GM21529 (cell line): ENCODE measurements at regions not wholly inside any gene's neighbourhood (a gene's known extent, or its start where the extent isn't known, plus 50 kb on each side); places are given as distances from the start of the nearest gene placed in this dataset.
"Not testable (repeated sequence)": the region's sequence is repeated elsewhere in the genome, so short reads cannot be mapped to it uniquely, and the experiment has no call there.

Experiments used
- ATAC-seq: cut with Tn5 transposase; IDR thresholded peaks from one replicate; pipeline ENCODE4 v1.9.1; 2021; ENCODE audit not compliant: unreplicated experiment

GRCh38 chr12:131559517-131560516, 151.1 kb upstream of the SFSWAP start:
- no peak for ATAC-seq

- no peak for ATAC-seq
Observed at GRCh38 chr12:131561051-131561450, 149.8 kb upstream of the SFSWAP start.

GRCh38 chr12:131561891-131562684, 148.8 kb upstream of the SFSWAP start:
- no peak for ATAC-seq

- ATAC-seq: not testable (repeated sequence)
Observed at GRCh38 chr12:131564138-131564727, 146.7 kb upstream of the SFSWAP start.

GRCh38 chr12:131564845-131565244, 146.0 kb upstream of the SFSWAP start:
- no peak for ATAC-seq

- no peak for ATAC-seq
Observed at GRCh38 chr12:131565267-131566015, 145.4 kb upstream of the SFSWAP start.

GRCh38 chr12:131568336-131568735, 142.6 kb upstream of the SFSWAP start:
- no peak for ATAC-seq

- no peak for ATAC-seq
Observed at GRCh38 chr12:131570596-131570995, 140.3 kb upstream of the SFSWAP start.

GRCh38 chr12:131571827-131572226, 139.1 kb upstream of the SFSWAP start:
- no peak for ATAC-seq

- ATAC-seq: no peak
Observed at GRCh38 chr12:131572626-131573025, 138.3 kb upstream of the SFSWAP start.

GRCh38 chr12:131573631-131574394, 137.1 kb upstream of the SFSWAP start:
- no peak for ATAC-seq

- ATAC-seq: no peak
Observed at GRCh38 chr12:131574395-131574771, 136.5 kb upstream of the SFSWAP start.

- ATAC-seq: no peak
Observed at GRCh38 chr12:131575371-131575770, 135.5 kb upstream of the SFSWAP start.

- not testable (repeated sequence) for ATAC-seq
Observed at GRCh38 chr12:131576734-131577133, 134.2 kb upstream of the SFSWAP start.

- ATAC-seq: no peak
Observed at GRCh38 chr12:131577766-131578165, 133.1 kb upstream of the SFSWAP start.

- ATAC-seq: no peak
Observed at GRCh38 chr12:131578828-131579470, 131.9 kb upstream of the SFSWAP start.

GRCh38 chr12:131583090-131583712, 127.7 kb upstream of the SFSWAP start:
- no peak for ATAC-seq

GRCh38 chr12:131586269-131586668, 124.6 kb upstream of the SFSWAP start:
- ATAC-seq: no peak

GRCh38 chr12:131586761-131587160, 124.1 kb upstream of the SFSWAP start:
- ATAC-seq: no peak
